Lower leg skin (tissue), 4 donors: ENCODE measurements at regions not wholly inside any gene's neighbourhood (a gene's known extent, or its start where the extent isn't known, plus 50 kb on each side); places are given as distances from the start of the nearest gene placed in this dataset.

Source experiments
- DNase-seq, 2 donors: peaks; one replicate each; pipeline ENCODE4 v3.0.0-alpha.2; 2019; ENCODE audit warnings: low spot score in 2 of 2
- H3K4me3 ChIP-seq: fragments of 200-600 bp; sonication (generic); 2 replicates; pipeline ENCODE4 v1.5.1; 2017; ENCODE audit warnings: mild to moderate bottlenecking, low read depth; ENCODE audit not compliant: poor library complexity, severe bottlenecking
- POLR2A ChIP-seq, 2 donors: fragments of 450-650 bp; IDR thresholded peaks; one replicate each; pipeline ENCODE4 v1.6.1; 2016 to 2017; ENCODE audit warnings: antibody characterized with exemption in 2 of 2, mild to moderate bottlenecking in 1 of 2, moderate library complexity in 1 of 2
- WGBS, 2 donors: methylation state at CpG; one replicate each; pipeline ENCODE4 v1.1.5; 2018; 5-methylcytosine and 5-hydroxymethylcytosine counted together
- intact Hi-C: fragments of 100-400 bp; cut with DNase I; formaldehyde crosslinking; loops from one replicate; pipeline ENCODE4 v1.15.0; 2023; ENCODE audit warnings: low total_unique reads
- TF ChIP-seq, protein P1 (sequence below), 3 donors: fragments of 450-650 bp; IDR thresholded peaks; one replicate each; pipeline ENCODE4 v1.5.1; 2016; ENCODE audit warnings: antibody characterized with exemption in 3 of 3, mild to moderate bottlenecking in 3 of 3, moderate library complexity in 2 of 3

DNA sequence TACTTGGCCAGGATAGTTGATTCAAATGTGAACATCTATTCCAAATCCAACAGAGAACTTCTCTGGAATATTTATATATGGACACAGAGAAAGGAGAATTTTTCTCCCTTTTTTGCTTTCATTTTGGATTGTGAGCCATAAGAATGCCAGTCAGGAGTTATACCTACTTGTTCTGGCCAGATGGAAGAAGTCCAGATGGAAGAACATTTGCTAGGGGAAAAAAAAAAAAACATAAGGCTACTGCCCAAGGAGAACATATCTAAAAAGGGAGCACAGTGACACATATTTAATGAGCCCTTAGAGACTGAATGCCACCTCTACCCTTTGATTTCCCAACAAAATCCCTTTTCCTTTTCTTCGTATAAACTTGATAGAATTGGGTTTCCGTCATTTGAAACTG, 61.7 kb upstream of the PPP2R2B start:
- DNase-seq, result no peak
- no peak overlapping the region for H3K4me3 ChIP-seq
- WGBS, 2 donors, result 88 to 94% methylated on average over 2 of the region's 2 CpGs
- intact Hi-C loops, result no loop called here
- TF ChIP-seq POLR2A (IDR thresholded peaks at IDR 0.05), result no peak
- TF ChIP-seq, protein P1, sequence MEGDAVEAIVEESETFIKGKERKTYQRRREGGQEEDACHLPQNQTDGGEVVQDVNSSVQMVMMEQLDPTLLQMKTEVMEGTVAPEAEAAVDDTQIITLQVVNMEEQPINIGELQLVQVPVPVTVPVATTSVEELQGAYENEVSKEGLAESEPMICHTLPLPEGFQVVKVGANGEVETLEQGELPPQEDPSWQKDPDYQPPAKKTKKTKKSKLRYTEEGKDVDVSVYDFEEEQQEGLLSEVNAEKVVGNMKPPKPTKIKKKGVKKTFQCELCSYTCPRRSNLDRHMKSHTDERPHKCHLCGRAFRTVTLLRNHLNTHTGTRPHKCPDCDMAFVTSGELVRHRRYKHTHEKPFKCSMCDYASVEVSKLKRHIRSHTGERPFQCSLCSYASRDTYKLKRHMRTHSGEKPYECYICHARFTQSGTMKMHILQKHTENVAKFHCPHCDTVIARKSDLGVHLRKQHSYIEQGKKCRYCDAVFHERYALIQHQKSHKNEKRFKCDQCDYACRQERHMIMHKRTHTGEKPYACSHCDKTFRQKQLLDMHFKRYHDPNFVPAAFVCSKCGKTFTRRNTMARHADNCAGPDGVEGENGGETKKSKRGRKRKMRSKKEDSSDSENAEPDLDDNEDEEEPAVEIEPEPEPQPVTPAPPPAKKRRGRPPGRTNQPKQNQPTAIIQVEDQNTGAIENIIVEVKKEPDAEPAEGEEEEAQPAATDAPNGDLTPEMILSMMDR (IDR thresholded peaks at IDR 0.05), result no peak

DNA sequence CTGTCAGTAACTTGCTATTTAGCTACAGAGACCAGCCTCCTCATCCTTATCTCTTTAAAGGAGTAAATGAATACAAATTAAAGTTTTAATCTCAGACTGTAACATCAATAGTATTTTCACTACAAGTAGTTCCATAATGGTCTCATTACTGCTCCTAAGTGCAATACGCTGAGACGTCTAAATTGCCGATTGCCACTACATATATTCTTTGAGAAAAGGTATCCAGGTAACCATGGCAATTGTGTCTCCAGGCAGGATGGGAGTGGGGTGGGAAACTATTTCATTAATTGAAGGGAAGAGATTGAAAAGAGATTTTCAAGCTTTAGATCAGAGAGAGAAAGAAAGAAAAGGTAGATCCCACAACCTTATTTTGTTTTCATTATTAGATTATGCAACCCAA, 65.5 kb upstream of the PPP2R2B start:
- 87 to 95% methylated on average over 3 of the region's 3 CpGs for WGBS, 2 donors
- TF ChIP-seq, protein P1 (IDR thresholded peaks at IDR 0.05), result no peak
- TF ChIP-seq POLR2A (IDR thresholded peaks at IDR 0.05), result no peak
- no peak for DNase-seq
- H3K4me3 ChIP-seq, result no peak overlapping the region
- intact Hi-C loops, result no loop called here

DNA sequence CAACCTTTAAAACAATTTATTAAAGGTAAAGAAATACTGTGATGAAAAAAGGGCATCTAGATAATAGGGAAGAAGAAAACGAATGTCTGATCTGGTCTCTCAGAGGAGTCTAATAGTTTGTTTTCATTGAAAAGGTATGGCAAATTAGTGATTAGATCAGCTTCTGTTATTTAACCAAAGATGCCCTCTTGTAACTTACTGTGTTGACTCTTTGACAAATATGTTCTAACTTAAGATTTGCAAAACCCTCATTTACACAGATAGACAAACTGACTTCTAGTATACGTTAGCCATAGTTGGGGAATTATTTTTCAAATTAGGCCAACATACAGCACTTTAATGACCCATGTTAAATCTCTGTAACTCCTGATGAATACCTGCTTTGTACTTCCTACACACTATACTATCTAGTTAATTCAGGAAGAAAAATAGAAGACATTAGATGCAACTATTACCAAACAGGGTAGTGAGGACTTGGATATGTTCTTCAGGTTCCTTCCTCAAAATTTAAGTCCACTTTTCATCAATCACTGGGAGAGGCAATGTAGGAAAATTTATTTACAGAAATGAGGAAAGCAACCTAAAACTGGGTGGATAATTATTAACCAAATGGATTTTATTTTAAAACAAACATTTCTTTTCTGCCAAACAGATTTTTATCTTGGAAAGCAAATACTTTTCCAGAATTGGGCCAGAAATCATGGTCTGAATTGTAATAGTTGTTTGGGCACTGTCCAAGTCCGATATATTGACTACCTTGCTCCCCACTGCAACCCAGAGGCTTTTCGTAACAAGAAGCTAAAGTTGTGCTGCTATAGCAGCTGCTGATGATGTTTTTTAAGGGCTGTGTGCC, 66.4 kb upstream of the PPP2R2B start:
- intact Hi-C loops, result no loop called here
- 69 to 70% methylated on average over 4 of the region's 4 CpGs for WGBS, 2 donors
- no peak overlapping the region for H3K4me3 ChIP-seq
- TF ChIP-seq, protein P1 (IDR thresholded peaks at IDR 0.05), result no peak
- no peak for TF ChIP-seq POLR2A (IDR thresholded peaks at IDR 0.05)
- DNase-seq, result no peak

DNA sequence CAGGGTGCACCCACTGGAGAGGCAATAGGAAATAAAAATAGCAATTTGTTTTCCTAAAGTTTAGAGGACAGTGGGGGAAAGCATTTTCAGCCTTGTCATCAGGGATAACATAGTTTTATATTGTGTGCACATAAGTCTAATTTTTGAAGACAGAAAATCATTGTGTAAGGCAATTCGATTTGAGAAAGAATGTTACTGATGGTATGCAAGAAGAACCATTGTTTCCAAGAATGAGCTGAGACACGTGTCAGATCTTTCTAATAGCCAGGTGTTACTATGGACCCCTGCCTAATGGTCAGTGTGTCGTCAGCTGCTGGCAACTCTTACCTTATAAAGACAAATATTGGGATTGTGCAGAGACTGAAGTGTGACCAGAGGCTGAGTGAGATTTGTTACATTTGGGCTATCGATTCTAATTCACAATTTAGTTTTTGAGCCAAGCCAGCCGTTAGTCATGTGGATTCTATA, 67.1 kb upstream of the PPP2R2B start:
- intact Hi-C loops, result no loop called here
- H3K4me3 ChIP-seq, result no peak overlapping the region
- no peak for DNase-seq
- WGBS, 2 donors, result 62 to 71% methylated on average over 5 of the region's 5 CpGs
- TF ChIP-seq, protein P1 (IDR thresholded peaks at IDR 0.05), result no peak
- no peak for TF ChIP-seq POLR2A (IDR thresholded peaks at IDR 0.05)

GRCh38 chr5:146947181-146947941, 68.8 kb upstream of the PPP2R2B start:
- no peak overlapping the region for H3K4me3 ChIP-seq
- intact Hi-C loops, result no loop called here
- DNase-seq, result no peak
- 67 to 72% methylated on average over 7 of the region's 7 CpGs for WGBS, 2 donors
- TF ChIP-seq, protein P1 (IDR thresholded peaks at IDR 0.05), result no peak
- no peak for TF ChIP-seq POLR2A (IDR thresholded peaks at IDR 0.05)
